EL (cell line): ENCODE measurements at regions not wholly inside any gene's neighbourhood (a gene's known extent, or its start where the extent isn't known, plus 50 kb on each side); places are given as distances from the start of the nearest gene placed in this dataset.
A peak's percentile ranks its signal among the peaks of the same experiment; 100 is the strongest.

Experiments
- DNase-seq: peaks from one replicate; pipeline ENCODE4 v3.0.0-alpha.2; 2016

- DNase-seq, result peak; percentile 79
Measured at GRCh38 chr14:71203306-71203705, 296.0 kb downstream of the PCNX1 start.

GRCh38 chr14:71204231-71204630 is 297.0 kb downstream of the PCNX1 start:
- DNase-seq, result no peak

GRCh38 chr14:71204768-71205167 is 297.5 kb downstream of the PCNX1 start:
- no peak for DNase-seq

GRCh38 chr14:71206123-71206522 is 298.9 kb downstream of the PCNX1 start:
- no peak for DNase-seq

- peak; percentile 80 for DNase-seq
Measured at GRCh38 chr14:71206766-71207371, 299.6 kb downstream of the PCNX1 start.

- no peak for DNase-seq
Measured at GRCh38 chr14:71208702-71209357, 301.6 kb downstream of the PCNX1 start.

GRCh38 chr14:71209888-71210287 is 302.6 kb downstream of the PCNX1 start:
- no peak for DNase-seq

- DNase-seq, result no peak
Measured at GRCh38 chr14:71212093-71212492, 304.8 kb downstream of the PCNX1 start.

GRCh38 chr14:71212683-71213107 is 305.4 kb downstream of the PCNX1 start:
- no peak for DNase-seq

- DNase-seq, result no peak
Measured at GRCh38 chr14:71214241-71214640, 307.0 kb downstream of the PCNX1 start.

- no peak for DNase-seq
Measured at GRCh38 chr14:71220462-71220861, 313.2 kb downstream of the PCNX1 start.

- no peak for DNase-seq
Measured at GRCh38 chr14:71221119-71221518, 313.9 kb downstream of the PCNX1 start.

- DNase-seq, result no peak
Measured at GRCh38 chr14:71225113-71225512, 317.9 kb downstream of the PCNX1 start.

GRCh38 chr14:71228711-71229110 is 321.5 kb downstream of the PCNX1 start:
- no peak for DNase-seq

- no peak for DNase-seq
Measured at GRCh38 chr14:71229875-71230274, 322.6 kb downstream of the PCNX1 start.

- DNase-seq, result no peak
Measured at GRCh38 chr14:71230897-71231296, 323.6 kb downstream of the PCNX1 start.

- no peak for DNase-seq
Measured at GRCh38 chr14:71231521-71232393, 324.5 kb downstream of the PCNX1 start.

GRCh38 chr14:71232506-71232905 is 325.2 kb downstream of the PCNX1 start:
- DNase-seq, result no peak

- DNase-seq, result no peak
Measured at GRCh38 chr14:71235875-71236274, 328.6 kb downstream of the PCNX1 start.

GRCh38 chr14:71236487-71236886 is 329.2 kb downstream of the PCNX1 start:
- DNase-seq, result no peak

GRCh38 chr14:71237556-71237955 is 330.3 kb downstream of the PCNX1 start:
- no peak for DNase-seq

GRCh38 chr14:71238835-71239234 is 331.6 kb downstream of the PCNX1 start:
- no peak for DNase-seq

GRCh38 chr14:71240171-71240570 is 332.9 kb downstream of the PCNX1 start:
- DNase-seq, result no peak
